GM21717 (cell line): ENCODE measurements at regions not wholly inside any gene's neighbourhood (a gene's known extent, or its start where the extent isn't known, plus 50 kb on each side); places are given as distances from the start of the nearest gene placed in this dataset.

ENCODE experiments used
- ATAC-seq: cut with Tn5 transposase; IDR thresholded peaks from one replicate; pipeline ENCODE4 v1.9.1; 2021; ENCODE audit warnings: mild to moderate bottlenecking, moderate library complexity; ENCODE audit not compliant: unreplicated experiment

DNA sequence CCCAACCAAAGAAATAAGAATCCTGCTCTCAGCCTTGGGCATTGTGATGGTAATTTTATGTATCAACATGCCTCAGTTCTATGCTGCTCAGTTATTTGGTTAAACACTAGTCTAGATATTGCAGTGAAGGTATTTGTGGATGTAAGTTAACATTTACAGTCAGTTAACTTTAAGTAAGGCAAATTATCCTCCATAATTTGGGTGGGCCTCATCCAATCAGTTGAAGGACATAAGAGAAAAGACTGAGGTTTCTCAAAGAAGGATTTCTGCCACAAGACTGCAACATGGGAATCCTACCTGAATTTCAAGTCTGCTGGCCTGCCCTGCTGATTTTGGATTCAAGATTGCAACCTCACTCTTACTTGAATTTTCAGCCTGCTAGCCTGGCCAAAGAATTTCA lies 975.5 kb upstream of the ACVR2A start:
- ATAC-seq, result no peak

DNA sequence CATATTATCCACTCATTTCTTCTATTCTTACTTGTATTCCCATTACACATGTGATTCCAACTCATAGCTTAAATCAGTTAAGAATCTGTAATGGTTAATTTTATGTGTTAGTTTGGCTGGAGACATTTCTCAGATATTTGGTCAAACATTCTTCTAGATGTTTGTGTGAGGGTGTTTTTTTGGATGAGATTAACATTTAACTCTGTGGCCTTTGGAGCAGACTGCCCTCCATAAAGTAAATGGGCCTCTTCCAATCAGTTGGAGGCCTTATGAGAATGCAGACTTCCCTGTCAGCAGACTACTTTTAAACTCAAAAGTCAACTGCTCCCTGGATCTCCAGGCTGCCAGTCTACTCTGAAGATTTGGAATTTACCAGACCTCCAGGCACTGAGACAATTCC lies 976.8 kb upstream of the ACVR2A start:
- ATAC-seq, result no peak

DNA sequence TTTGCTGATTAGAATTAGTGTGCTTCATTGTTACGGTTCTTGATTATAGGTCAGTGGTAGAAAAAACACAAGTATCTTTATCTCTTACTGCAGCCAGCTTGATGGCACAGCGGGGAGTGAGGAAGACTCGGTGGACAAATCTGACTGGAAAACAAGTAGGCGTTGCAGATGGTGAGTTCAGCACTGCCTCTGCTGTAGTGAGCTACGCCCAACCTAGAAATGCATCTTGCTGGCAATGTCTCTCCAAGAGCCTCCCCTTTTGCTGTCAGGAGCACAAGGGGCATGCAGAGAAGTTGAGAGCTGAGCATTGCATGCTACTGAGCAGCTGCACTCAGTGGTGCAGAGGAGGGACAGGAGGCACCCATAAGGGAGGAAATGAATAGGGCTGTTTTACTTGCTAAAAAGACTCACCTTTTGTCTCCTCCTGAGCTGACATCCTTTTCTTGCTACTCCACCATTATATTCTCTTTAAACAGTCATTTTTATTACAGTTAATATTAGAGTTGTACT lies 977.3 kb upstream of the ACVR2A start:
- no peak for ATAC-seq

DNA sequence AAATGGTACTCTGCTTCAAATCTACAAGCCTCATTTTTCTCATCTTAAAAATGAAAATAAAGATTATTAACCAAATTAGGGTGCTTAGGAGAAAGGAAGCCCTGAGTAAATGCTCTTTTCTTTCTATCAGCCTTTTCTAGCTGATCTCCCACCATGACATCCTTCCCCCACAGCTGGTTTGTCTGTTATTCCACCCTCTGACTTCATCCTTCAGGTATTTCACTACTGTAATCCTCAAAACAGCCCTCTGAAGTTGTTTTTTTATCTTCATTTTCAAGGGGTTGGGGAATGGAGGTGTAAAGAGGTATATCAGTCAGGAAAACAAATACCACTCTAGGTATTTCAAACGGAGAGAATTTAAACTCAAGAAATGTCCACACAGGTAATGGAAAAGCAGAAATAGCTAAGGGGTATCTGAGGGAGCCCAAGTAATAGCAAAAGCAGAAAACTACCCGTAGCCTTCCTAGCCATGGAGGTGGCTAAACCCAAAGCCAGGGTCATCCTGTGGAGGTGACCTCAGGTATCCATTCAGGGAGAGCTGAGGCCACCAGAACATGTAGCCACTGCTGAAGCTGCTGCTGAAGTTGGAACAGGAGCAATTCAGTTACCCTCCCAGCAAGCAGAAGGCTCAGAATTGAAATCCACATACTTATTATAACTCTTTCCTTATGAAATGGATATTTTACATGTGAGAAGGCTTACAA lies 990.9 kb upstream of the ACVR2A start:
- no peak for ATAC-seq

DNA sequence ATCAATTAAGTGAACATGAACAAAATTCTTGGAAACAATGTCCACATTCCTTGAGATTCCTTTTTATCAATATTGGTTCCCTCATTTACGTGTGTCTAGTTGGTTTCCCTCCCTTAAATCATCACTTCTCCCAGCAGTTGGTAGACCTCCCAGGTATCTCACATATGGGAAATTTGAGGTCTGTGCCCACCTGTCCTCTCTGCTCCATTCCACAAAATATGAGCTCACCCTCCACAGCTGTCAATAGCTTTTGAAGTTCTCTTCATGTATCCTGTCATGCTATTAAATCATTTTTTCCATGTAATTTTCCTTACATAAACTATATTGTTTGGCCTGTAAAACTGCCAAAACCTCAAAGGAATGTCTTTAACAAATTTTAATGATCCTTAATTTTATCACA lies 992.2 kb upstream of the ACVR2A start:
- ATAC-seq, result no peak

DNA sequence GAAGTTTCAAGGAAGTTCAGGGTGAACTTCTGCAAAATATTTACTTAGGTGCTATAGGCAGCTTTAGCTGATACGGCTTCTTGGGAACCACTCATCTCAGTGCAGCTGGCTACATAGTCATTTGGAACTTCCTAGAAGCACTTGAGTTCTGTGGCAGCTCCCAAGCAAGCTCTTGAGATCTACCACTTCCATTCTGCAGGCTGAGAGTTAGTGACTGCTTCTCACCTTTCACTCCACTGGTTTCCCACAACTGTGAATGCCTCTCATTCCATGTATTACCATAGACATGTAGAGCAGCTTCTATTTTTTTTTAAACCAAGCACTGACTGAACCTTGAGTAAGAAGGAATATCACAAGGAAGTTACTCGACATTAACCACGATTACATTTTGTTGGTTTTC lies 994.1 kb upstream of the ACVR2A start:
- no peak for ATAC-seq

DNA sequence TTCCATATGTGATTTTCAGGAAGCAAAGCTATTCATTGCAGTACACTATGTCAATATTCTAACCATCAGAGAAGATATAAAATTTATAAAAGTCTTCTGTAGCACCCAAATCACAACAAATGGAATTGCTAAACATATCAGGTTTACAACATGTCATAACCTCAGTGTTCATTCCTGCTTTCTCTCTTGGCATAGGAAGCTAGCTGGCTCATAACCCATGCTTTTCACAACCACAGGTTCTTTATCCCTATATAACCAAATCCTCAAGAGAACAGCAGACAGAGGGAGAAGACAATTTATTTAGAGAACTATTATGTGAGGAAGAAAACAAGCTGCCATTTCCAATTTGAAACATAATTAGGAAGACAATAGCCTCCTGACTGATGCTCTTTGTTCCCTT lies 997.0 kb upstream of the ACVR2A start:
- ATAC-seq, result no peak

DNA sequence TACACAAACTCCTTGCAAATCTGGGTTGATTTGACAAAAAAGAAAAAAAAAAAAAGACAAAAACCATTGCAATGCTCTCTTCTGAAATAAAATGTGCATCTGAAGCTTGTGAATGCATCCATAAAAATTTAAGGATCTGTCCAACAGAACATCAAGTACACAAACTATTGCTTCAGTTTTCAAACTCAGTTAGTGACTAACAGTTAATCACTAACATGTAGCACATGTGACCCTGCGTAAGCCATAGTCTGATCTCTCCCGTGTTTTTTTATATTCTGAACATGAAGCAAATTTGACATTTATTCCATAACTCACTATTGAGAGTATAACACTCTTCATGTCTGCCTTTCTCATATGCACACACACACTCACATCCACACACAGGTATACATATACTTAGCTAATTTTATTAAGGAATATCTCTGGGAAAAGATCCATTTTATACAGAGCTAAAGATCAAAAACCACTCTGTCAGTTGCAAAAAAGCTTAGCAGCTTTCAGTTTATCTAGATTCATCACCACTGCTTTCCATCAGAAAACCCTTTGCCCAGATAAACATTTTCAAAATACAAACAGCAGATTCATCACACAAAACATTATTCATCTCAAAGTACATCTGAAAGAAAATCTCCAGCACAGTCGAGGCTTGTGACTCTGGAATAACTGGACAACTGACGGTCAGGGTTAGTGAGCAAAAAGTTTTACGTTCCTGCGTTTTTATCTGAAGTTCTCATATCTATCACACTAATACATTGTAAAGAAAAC lies 1000.4 kb upstream of the ACVR2A start:
- no peak for ATAC-seq

DNA sequence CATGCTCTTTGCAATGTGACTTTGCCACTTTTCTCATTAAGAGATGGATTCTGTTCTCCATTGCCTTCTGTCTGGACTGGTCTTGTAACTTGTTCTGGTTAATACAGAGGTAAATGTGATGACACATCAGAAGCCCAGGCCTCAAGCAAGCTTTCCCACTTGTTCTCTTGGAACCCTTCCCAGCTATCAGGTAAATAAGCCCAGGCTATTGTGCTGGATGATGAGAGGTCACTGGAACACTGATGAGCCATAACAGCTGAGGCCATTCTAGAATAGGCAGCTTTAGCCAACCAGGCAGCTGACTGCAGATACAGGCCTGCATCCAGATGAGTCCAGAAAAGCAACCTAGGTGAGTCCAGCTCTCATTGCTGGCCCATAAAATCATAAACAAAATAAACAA lies 1007.0 kb upstream of the ACVR2A start:
- no peak for ATAC-seq

DNA sequence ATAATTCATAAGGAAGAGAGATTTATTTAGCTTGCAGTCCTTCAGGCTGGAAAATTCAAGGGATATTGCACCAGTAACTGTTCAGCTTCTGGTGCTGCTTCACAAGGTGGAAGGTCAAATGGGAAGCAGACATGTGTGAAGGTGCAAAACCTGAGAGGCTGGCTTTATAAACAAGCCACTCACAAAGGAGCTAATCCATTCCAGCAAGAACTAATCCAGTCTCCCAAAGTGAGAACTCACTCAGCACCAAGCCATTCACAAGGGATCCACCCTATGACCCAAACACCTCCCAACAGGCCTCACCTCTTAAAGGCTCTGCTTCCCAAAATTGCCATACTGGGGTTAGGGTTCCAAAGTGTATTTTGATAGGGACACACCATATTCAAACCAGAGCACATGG lies 1018.4 kb upstream of the ACVR2A start:
- ATAC-seq, result no peak

DNA sequence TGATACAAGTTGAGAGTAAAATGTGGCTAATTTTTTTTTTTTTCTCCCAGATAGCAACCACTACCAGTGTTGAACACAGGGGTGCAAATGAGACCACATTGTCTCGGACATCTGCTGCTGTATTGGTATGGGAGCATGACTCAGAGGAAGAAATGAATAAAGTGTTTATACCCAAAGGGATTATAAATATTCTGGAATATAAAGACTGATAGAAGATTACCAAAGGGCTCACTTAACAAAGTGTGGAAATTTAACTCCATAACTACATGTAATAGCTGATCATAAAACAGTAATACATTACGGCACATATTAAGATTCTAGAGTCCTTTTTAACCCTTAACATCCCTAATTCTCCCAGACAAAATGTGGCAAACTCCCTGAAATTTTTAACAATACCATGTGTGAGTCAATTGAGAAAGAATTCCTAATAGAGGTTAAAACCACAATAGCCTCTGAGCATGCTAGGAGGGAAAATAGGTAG lies 1023.0 kb upstream of the ACVR2A start:
- ATAC-seq, result no peak

DNA sequence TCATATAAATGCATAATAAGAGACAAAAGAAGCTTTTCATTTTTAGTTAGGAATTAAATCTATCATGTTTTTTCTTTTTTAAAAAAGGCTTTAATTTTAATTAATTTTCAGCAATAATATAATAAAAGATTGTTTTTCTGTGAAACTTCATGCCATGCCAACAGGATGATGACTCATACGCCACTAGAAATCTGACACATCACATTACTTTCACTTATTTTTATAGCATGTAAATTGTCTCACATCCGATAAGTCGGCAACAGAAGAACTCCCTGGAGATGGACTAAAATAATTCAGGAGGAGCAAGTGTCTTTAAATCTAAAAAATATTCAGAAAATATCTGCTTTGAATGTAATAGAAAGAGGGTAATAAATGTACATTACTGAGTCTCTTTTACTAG lies 1024.2 kb upstream of the ACVR2A start:
- no peak for ATAC-seq

DNA sequence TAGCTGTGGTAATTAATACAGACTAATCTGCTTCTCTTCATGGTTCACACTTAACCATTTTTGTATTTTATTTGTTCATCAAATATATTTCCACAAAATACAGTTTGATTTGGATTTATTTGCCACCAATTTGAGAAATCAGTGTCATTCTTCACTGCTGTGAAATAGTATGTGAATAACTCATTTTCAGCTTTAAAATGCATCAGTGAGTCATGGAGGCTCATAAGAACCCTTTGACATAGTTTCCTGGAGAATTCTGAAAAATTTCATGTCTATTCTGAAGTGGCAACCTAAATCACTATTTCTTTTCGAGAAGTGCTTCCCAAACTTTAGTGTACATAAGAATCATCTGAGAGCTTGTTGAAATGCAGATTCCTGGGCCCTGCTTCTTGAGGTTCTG lies 1026.7 kb upstream of the ACVR2A start:
- no peak for ATAC-seq

DNA sequence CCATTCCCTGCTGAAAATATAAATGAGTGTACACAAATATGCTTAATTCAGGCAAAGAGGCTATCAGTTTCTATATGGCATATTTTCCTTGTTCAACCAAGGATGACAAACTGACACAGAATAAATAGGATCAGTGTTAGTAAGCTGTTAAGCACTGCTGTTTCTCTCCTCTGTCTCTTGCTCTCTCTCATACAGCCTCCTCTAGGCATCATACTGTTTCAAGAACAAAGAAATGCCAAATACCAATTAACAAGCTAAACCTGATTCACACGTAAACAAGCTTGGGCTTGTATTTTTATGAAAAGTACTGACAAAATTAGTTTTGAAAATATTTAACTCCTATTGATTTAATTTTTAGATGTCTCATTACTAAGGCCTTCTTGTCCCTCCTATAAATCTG lies 1027.2 kb upstream of the ACVR2A start:
- ATAC-seq, result no peak

DNA sequence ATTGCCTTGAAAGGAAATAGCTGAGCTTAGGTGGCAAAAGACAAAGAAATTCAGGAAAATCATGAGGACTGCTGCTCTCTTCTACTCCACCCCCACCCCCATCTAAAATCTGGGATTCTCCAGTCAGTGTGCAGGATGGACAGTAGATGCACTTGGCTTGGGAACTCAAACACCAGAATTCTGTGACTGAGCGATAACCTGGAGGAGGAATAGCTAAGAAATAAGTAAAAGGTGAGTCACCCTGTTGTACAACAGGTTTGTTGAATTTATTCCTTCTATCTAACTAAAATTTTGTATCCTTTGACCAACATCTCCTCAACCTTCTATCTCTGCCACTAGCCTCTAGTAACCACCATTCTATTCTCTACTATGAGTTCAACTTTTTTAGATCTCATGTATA lies 1029.9 kb upstream of the ACVR2A start:
- ATAC-seq, result no peak

DNA sequence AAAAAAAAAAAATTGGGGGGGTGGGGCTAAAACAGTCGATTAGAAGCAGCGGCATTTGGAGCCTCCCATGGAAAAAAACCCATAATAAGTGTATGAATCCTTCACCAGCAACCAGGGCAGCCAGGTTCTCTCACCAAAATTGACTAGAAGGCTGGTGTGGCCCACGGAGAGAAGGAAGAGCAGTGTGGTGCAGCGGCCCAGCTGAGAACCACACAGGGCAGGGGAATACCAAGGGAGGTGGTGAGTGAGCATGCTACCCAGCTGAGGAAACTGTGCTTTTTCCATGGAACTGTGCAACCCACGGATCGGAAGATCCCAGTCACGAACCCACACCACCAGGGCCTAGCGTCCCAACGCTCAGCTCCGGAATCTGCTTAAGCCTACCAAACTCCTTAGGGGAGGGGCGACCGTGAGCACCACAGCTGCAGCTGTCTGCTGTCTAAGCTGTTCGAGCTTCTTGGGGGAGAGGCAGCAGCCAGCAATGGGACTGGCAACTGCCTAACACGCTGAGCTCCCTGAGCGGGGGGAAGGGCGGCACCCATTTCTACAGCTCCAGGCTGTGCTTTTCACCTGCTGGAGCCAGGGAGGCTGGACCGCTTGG lies 1037.2 kb upstream of the ACVR2A start:
- ATAC-seq, result no peak

DNA sequence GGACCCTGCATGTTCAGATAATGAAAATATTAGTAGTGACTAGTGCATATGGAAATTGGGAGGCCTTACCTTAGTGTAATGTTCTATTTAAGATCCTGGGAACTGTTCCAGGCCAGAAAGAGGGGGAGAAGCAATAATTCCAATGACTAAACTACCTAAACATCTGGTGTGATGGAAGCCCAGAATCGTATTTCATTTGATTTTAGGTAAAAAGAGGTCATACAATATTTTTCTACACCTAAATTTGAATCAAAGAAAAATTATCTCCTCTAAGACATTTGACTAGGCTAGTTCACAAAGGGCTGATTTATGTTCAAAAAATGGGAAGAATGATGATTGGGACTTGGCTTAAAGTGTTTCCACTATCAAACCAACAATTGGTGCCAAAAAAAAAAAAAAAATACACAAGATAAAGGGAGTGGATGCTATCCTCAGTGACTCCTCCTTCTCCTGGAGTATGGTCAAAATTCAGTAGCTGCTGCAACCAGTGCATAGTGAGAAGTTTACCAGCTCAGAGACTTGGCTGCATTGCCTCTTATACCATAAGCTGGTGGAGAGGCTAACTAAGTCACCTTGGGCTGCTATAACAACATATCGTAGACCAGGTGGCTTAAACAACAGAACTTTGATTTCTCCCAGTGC lies 1038.3 kb upstream of the ACVR2A start:
- no peak for ATAC-seq

DNA sequence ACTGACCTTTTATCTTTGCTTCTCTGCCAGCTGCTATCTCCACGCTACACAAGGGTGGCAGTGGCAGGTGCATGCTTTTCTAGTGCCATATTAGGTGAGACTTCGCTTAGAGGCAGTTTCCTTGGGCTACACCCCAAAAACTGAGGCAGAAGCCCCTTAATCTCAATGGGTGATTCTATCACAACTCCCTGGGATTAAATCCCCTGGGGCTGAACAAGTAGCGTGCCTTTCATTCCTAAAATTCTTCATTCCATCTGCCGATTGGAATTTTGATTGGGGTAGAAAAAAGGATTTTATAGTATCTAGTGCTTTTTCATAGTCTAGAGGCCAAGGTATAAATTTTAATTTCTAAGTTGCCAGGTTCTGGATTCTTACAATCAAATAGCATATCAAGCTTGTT lies 1040.5 kb upstream of the ACVR2A start:
- no peak for ATAC-seq

DNA sequence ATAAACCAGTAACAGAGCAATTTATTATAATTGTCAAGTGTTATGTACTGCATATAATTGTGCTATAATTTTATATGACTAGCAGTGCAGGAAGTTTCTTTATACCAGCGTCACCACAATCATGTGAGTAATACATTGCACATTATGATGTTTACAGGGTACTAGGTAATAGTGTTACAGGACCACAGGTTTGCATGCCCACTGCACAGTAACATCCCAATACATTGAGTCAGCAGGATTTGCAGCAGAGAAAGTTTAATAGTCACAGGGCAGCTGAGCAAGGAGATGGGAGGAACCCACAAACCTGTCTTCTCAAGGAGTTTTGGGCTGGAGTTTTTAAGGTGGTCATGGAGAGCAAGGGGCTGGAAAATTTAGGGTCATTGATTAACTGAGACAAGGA lies 1042.9 kb upstream of the ACVR2A start:
- ATAC-seq, result no peak

DNA sequence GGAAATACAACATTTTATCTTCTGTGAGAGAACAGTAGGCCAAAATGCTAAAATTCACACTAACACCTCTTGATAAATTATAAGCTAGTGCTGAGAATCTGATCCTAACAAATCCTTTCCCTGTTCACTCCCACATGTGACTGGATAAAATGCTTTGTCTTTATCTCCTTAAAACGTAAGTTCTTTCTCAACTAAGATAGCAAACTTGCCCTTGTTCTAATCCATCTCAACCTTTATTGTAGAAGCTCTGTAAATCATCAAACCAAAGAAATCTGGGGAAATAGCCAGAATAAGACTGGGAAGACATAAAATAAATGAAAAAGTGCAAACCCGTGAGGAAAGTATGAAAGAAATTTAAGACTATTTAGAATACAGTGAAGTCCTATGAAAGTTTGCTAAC lies 1058.4 kb upstream of the ACVR2A start:
- ATAC-seq, result no peak

DNA sequence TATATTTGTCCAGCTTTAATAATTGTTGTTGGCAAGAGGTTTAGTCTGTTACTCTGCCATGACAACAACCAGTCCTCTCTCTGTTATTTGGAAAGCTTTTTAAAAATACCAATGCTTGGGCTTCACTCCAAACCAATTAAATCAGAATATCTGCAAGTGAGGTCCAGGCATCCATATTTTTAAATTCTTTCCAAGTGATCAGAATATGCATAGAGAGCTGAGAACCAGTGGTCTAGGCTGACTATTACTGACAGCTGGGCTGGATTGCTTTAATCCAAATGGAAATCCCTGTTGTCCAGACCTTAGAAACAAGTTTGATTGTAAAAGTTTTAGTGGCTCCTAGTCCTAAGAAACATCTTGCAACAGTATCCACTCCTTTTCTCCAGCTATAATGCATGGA lies 1059.7 kb upstream of the ACVR2A start:
- no peak for ATAC-seq

DNA sequence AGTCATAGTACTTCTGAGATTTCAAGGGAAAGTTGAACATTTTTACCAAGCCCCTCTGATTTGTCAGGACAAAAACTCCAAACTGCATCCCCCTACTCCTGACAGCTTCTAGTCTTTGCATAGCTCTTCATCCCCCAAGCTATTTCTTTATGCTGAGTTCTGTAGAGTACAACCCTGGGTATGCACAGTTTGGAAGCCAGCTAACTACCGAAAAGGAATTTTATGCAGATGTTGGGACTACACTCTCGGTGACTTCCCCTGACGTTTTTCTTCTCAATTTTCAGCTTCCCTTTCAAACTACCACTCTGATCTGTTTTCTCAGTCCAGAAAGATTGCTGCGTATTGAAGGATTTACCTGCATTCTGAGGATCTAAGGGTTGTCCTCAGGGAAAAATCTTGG lies 1060.2 kb upstream of the ACVR2A start:
- ATAC-seq, result no peak
